Heart left ventricle (tissue), 16 donors: ENCODE measurements at regions not wholly inside any gene's neighbourhood (a gene's known extent, or its start where the extent isn't known, plus 50 kb on each side); places are given as distances from the start of the nearest gene placed in this dataset.

ENCODE experiments used
- ATAC-seq, 4 donors: fragments of 200-7000 bp; cut with Tn5 transposase; one replicate each; pipeline ENCODE4 v1.9.1; 2020 to 2022; ENCODE audit warnings: moderate library complexity in 4 of 4, mild to moderate bottlenecking in 3 of 4, moderate number of reproducible peaks in 1 of 4
- DNase-seq, 5 donors: peaks; one replicate each; pipeline ENCODE4 v3.0.0-alpha.2; 2020
- H3K27ac ChIP-seq, 12 donors: fragments of 200-600 bp; sonication (generic) in 4 of 12; one replicate each; pipeline versions ENCODE4 v1.5.0 to v1.8.0; 2016 to 2022; ENCODE audit warnings: mild to moderate bottlenecking in 2 of 12
- H3K27me3 ChIP-seq, 9 donors: fragments of 200-600 bp; sonication (generic) in 2 of 9; one replicate each; pipeline versions ENCODE4 v1.5.1 to v1.8.0; 2016 to 2022; ENCODE audit warnings: mild to moderate bottlenecking in 3 of 9
- H3K36me3 ChIP-seq, 9 donors: fragments of 200-600 bp; sonication (generic) in 2 of 9; one replicate each; pipeline versions ENCODE4 v1.5.0 to v1.8.0; 2018 to 2022; ENCODE audit warnings: mild to moderate bottlenecking in 2 of 9
- H3K4me1 ChIP-seq, 12 donors: fragments of 200-600 bp; sonication (generic) in 4 of 12; one replicate each; pipeline versions ENCODE4 v1.5.0 to v1.8.0; 2016 to 2022; ENCODE audit warnings: mild to moderate bottlenecking in 3 of 12
- H3K4me3 ChIP-seq, 12 donors: fragments of 200-600 bp; sonication (generic) in 4 of 12; one replicate each; pipeline versions ENCODE4 v1.5.0 to v1.8.0; 2017 to 2022; ENCODE audit warnings: mild to moderate bottlenecking in 9 of 12, moderate library complexity in 4 of 12
- H3K9me3 ChIP-seq, 12 donors: fragments of 200-600 bp; sonication (generic) in 4 of 12; one replicate each; pipeline versions ENCODE4 v1.5.0 to v1.8.0; 2016 to 2022; ENCODE audit warnings: mild to moderate bottlenecking in 1 of 12
- POLR2A ChIP-seq, 2 donors: fragments of 450-650 bp; IDR thresholded peaks; one replicate each; pipeline ENCODE4 v1.6.1; 2017; ENCODE audit warnings: antibody characterized with exemption in 2 of 2, mild to moderate bottlenecking in 2 of 2, moderate library complexity in 2 of 2
- WGBS, 4 donors: extraction: QIAGEN DNeasy Blood & Tissue Kit in 2 of 4; methylation state at CpG; one replicate each; pipeline versions ENCODE4 v1.1.5 to v1.1.7; 2013 to 2018; 5-methylcytosine and 5-hydroxymethylcytosine counted together
- intact Hi-C, 10 donors: fragments of 100-400 bp; cut with DNase I; formaldehyde crosslinking; loops; one replicate each; pipeline versions ENCODE4 v1.11.1 to v1.14.2; 2022
- TF ChIP-seq, protein P1 (sequence below), 12 donors: fragments of 200-600 bp; sonication (generic) in 4 of 12; IDR thresholded peaks; one replicate each; pipeline versions ENCODE4 v1.5.0 to v1.8.0; 2018 to 2022; ENCODE audit warnings: antibody characterized with exemption in 12 of 12, mild to moderate bottlenecking in 5 of 12
- donor health status: ischemic (EF 13 %, LVEDD 7.1; RV severe dilation, severe dysfunction).
- donor health status: healthy with polysubstance abuse.
- donor health status: DM: no; HTN: yes; CAD: no.
- donor health status: DM: no; HTN: no; CAD: no.
- donor health status: ischemic (EF 25% LVEDD 6.9; RV normal size, moderate dysfunction).
- donor health status: ischemic (EF 25% LVEDD 5.7; RV mildly dilated, moderate dysfunction).
- donor health status: healthy.
- donor health status: DM: yes; HTN: yes; CAD: no.
- donor health status: ischemic (EF 35%, LVEDD 5.7; RV mildly dilated, moderate dysfunction).
- donor health status: nonischemic (EF 11% LVEDD 7.7; RV severe dilation, severe dysfunction).
- donor health status: DM: yes; HTN: yes; CAD: no.
- donor health status: PGD.
- donor health status: ischemic (EF 29% LVEDD 5.4; RV normal size, mild dysfunction).
- donor health status: nonischemic (EF 23%, LVEDD 6.1; RV moderate dilation, normal function).

DNA sequence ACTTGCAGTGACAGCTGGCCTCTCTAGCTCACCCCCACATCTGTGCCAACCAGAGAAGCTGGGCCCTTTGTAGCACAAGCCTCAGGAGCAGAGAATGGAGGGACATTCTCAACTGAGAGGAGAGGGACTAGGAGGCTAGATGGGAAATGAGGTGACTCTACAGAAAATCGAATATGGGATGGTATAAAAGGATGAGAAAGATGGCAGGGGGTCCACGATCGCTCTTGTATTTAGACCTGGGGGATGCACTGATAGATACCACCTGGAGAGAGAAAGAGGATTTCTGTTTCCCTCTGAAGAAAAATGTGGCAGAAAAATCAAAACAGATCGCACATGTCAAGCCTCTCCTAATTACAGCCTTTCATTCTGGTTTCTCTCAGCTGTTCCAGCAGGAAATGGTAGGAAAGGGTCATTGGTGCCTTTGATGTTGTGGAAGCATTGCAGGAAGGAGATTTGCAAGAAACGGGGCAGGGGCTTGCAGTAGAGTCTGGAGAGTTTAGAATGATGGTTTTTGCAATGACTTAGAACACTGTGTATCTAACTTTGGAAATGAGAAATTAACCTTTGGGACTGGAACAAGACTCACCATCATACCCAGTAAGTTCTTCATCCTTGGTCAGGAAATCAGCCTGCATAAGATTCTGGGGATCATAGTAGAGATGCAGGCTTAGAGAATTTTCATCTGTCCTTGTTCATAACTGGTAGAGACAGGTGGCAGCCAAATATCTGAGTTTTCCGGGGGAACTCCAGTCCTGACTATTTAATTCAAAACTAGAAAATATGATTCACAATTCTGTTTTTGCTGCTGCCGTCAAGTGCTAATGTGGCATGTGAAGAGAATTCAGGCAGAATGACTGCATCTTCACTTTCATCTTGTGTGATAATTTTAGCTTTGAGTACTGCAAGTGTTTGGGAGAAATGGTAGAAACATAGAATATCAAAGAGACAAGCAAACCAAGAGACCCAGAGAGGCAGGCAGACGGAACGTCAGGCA, 98.8 kb downstream of the DAD1 start:
- Histone ChIP-seq H3K4me1 (peaks cover 0 to 58% (median 25%) of the 10 kb centered on the region in 12 donors), H3K9me3 (no peaks in the 10 kb centered on the region), H3K4me3 (peak overlapping the region in 1 of 12 donors; percentile 8), H3K27me3 (peaks cover 0 to 3% (median 0%) of the 10 kb centered on the region in 9 donors), H3K36me3 (no peaks in the 10 kb centered on the region), H3K27ac (peak overlapping the region in 6 of 12 donors; percentile 18 to 61 (median 22))
- WGBS, 4 donors = 76 to 83% (median 80%) methylated on average over 9 of the region's 9 CpGs
- TF ChIP-seq, protein P1, sequence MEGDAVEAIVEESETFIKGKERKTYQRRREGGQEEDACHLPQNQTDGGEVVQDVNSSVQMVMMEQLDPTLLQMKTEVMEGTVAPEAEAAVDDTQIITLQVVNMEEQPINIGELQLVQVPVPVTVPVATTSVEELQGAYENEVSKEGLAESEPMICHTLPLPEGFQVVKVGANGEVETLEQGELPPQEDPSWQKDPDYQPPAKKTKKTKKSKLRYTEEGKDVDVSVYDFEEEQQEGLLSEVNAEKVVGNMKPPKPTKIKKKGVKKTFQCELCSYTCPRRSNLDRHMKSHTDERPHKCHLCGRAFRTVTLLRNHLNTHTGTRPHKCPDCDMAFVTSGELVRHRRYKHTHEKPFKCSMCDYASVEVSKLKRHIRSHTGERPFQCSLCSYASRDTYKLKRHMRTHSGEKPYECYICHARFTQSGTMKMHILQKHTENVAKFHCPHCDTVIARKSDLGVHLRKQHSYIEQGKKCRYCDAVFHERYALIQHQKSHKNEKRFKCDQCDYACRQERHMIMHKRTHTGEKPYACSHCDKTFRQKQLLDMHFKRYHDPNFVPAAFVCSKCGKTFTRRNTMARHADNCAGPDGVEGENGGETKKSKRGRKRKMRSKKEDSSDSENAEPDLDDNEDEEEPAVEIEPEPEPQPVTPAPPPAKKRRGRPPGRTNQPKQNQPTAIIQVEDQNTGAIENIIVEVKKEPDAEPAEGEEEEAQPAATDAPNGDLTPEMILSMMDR (IDR thresholded peaks at IDR 0.05) = no peak
- no peak for ATAC-seq
- no peak for DNase-seq
- intact Hi-C loops = loop anchor here in 2 of 10 donors (5.0 to 10.0 kb wide), 2 partner anchors 55 to 57 kb away; no protein-coding TSS in a partner anchor

DNA sequence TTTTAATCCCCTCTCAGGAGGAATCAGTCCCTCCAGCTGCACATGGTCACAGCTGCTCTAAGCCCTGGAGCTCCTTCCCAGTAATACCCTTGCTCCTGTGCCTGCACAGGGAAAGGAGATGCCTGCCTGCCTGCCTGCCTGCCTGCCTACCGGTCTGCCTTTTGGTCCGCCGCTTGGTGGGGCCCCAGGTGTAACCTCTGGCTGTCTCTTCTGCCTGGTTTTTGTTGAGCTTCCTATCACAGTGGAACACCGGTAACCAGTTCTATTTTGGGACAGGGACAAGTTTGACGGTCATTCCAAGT, 99.8 kb downstream of the DAD1 start:
- no peak overlapping the region for H3K4me3 ChIP-seq

DNA sequence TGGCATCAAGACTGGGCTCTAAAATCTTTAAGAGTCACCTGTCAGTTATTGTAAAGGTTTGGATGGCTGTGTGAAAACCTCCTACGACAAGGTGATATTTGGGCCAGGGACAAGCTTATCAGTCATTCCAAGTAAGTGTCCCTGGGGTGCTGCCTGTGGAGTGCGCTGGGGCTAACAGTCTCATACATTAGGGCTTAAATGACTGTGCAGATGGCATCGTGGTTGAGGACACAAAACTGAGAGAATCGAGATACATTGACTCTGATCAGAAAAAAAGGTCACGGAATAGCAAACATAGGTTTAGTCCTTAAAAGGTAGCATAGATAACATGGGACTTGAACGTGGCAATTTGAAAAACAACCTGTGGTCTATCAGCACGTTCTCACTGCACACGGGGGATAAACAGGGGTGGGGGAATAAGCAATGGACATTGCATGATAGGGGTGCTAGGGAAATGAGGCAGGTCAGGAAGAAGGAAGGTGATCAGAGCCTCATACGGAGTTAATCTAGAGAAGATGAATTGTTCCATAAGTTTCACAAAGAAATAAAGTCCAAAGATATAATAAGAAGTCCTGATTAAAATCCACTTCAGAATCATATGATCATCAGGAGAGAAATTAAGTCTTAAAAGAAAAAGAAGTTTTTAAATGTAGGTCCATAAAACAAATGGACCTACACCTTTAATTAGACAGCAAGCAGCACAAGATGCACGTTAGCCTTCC, 100.3 kb downstream of the DAD1 start:
- intact Hi-C loops = loop anchor here in 1 of 10 donors (5.0 kb wide), 1 partner anchor 59 kb away; no protein-coding TSS in a partner anchor
- TF ChIP-seq, protein P1 (IDR thresholded peaks at IDR 0.05) = no peak
- Histone ChIP-seq H3K4me1 (peaks cover 0 to 62% (median 35%) of the 10 kb centered on the region in 12 donors), H3K4me3 (no peak overlapping the region), H3K36me3 (no peaks in the 10 kb centered on the region), H3K27ac (peak overlapping the region in 5 of 12 donors; percentile 21 to 61 (median 40)), H3K27me3 (peaks cover 0 to 3% (median 0%) of the 10 kb centered on the region in 9 donors), H3K9me3 (no peaks in the 10 kb centered on the region)
- ATAC-seq (no peak), DNase-seq (no peak)
- WGBS, 4 donors = 65 to 72% (median 68%) methylated on average over 10 of the region's 10 CpGs

More for the DNA sequence above, 99.8 kb downstream of the DAD1 start:
- peak in 1 of 2 donors; percentile 15 for TF ChIP-seq POLR2A (IDR thresholded peaks at IDR 0.05)
- TF ChIP-seq, protein P1 (IDR thresholded peaks at IDR 0.05) = peak in 1 of 12 donors; percentile 11
- Histone ChIP-seq H3K9me3 (no peaks in the 10 kb centered on the region), H3K36me3 (no peaks in the 10 kb centered on the region), H3K4me1 (peaks cover 0 to 59% (median 31%) of the 10 kb centered on the region in 12 donors), H3K27ac (peak overlapping the region in 6 of 12 donors; percentile 18 to 61 (median 26)), H3K27me3 (peaks cover 0 to 3% (median 0%) of the 10 kb centered on the region in 9 donors)
- peak in 4 of 5 donors; percentile 42 to 66 (median 54) for DNase-seq
- 11 to 36% (median 20%) methylated on average over 5 of the region's 5 CpGs for WGBS, 4 donors
- intact Hi-C loops = loop anchor here in 1 of 10 donors (5.0 kb wide), 1 partner anchor 58 kb away; no protein-coding TSS in a partner anchor
- ATAC-seq = peak; percentile 14 to 44 (median 36)
